ENCODE measurements at regions not wholly inside any gene's neighbourhood (a gene's known extent, or its start where the extent isn't known, plus 50 kb on each side); places are given as distances from the start of the nearest gene placed in this dataset.
A peak's percentile ranks its signal among the peaks of the same experiment; 100 is the strongest.

- TF ChIP-seq JUND (IDR thresholded peaks at IDR 0.05; ENCODE audit: low read depth), result no peak
- DNase-seq (ENCODE audit: low read depth in 1 of 2, low spot score in 1 of 2), result no peak
- in situ Hi-C loops (cut with HindIII; ENCODE audit: low pct_unique_long_range_greater_than_20kb, low sequenced_read_pairs), result no loop called here
Measured at GRCh38 chr18:76688724-76689472, 133.5 kb upstream of the ZNF236 start.

GRCh38 chr18:76687304-76687962, 134.9 kb upstream of the ZNF236 start:
- peak in 1 of 2 experiments; percentile 44 for DNase-seq (ENCODE audit: low read depth in 1 of 2, low spot score in 1 of 2)
- TF ChIP-seq JUND (IDR thresholded peaks at IDR 0.05; ENCODE audit: low read depth), result no peak
- in situ Hi-C loops (cut with HindIII; ENCODE audit: low pct_unique_long_range_greater_than_20kb, low sequenced_read_pairs), result no loop called here

GRCh38 chr18:76686737-76687231, 135.6 kb upstream of the ZNF236 start:
- in situ Hi-C loops (cut with HindIII; ENCODE audit: low pct_unique_long_range_greater_than_20kb, low sequenced_read_pairs), result no loop called here
- DNase-seq (ENCODE audit: low read depth in 1 of 2, low spot score in 1 of 2), result peak; percentile 65 to 77
- TF ChIP-seq JUND (IDR thresholded peaks at IDR 0.05; ENCODE audit: low read depth), result no peak

GRCh38 chr18:76685860-76686259, 136.5 kb upstream of the ZNF236 start:
- in situ Hi-C loops (cut with HindIII; ENCODE audit: low pct_unique_long_range_greater_than_20kb, low sequenced_read_pairs), result no loop called here
- TF ChIP-seq JUND (IDR thresholded peaks at IDR 0.05; ENCODE audit: low read depth), result no peak
- no peak for DNase-seq (ENCODE audit: low read depth in 1 of 2, low spot score in 1 of 2)

GRCh38 chr18:76685402-76685801, 137.0 kb upstream of the ZNF236 start:
- TF ChIP-seq JUND (IDR thresholded peaks at IDR 0.05; ENCODE audit: low read depth), result no peak
- in situ Hi-C loops (cut with HindIII; ENCODE audit: low pct_unique_long_range_greater_than_20kb, low sequenced_read_pairs), result no loop called here
- DNase-seq (ENCODE audit: low read depth in 1 of 2, low spot score in 1 of 2), result no peak

- in situ Hi-C loops (cut with HindIII; ENCODE audit: low pct_unique_long_range_greater_than_20kb, low sequenced_read_pairs), result no loop called here
- no peak for TF ChIP-seq JUND (IDR thresholded peaks at IDR 0.05; ENCODE audit: low read depth)
- no peak for DNase-seq (ENCODE audit: low read depth in 1 of 2, low spot score in 1 of 2)
Measured at GRCh38 chr18:76684265-76684664, 138.1 kb upstream of the ZNF236 start.

- no peak for DNase-seq (ENCODE audit: low read depth in 1 of 2, low spot score in 1 of 2)
- in situ Hi-C loops (cut with HindIII; ENCODE audit: low pct_unique_long_range_greater_than_20kb, low sequenced_read_pairs), result no loop called here
- no peak for TF ChIP-seq JUND (IDR thresholded peaks at IDR 0.05; ENCODE audit: low read depth)
Measured at GRCh38 chr18:76679945-76680344, 142.4 kb upstream of the ZNF236 start.

GRCh38 chr18:76679259-76679658, 143.1 kb upstream of the ZNF236 start:
- in situ Hi-C loops (cut with HindIII; ENCODE audit: low pct_unique_long_range_greater_than_20kb, low sequenced_read_pairs), result no loop called here
- TF ChIP-seq JUND (IDR thresholded peaks at IDR 0.05; ENCODE audit: low read depth), result no peak
- no peak for DNase-seq (ENCODE audit: low read depth in 1 of 2, low spot score in 1 of 2)

GRCh38 chr18:76678248-76678647, 144.1 kb upstream of the ZNF236 start:
- in situ Hi-C loops (cut with HindIII; ENCODE audit: low pct_unique_long_range_greater_than_20kb, low sequenced_read_pairs), result no loop called here
- DNase-seq (ENCODE audit: low read depth in 1 of 2, low spot score in 1 of 2), result no peak
- TF ChIP-seq JUND (IDR thresholded peaks at IDR 0.05; ENCODE audit: low read depth), result no peak

GRCh38 chr18:76674596-76674995, 147.8 kb upstream of the ZNF236 start:
- in situ Hi-C loops (cut with HindIII; ENCODE audit: low pct_unique_long_range_greater_than_20kb, low sequenced_read_pairs), result no loop called here
- TF ChIP-seq JUND (IDR thresholded peaks at IDR 0.05; ENCODE audit: low read depth), result no peak
- no peak for DNase-seq (ENCODE audit: low read depth in 1 of 2, low spot score in 1 of 2)

- in situ Hi-C loops (cut with HindIII; ENCODE audit: low pct_unique_long_range_greater_than_20kb, low sequenced_read_pairs), result no loop called here
- no peak for DNase-seq (ENCODE audit: low read depth in 1 of 2, low spot score in 1 of 2)
- TF ChIP-seq JUND (IDR thresholded peaks at IDR 0.05; ENCODE audit: low read depth), result no peak
Measured at GRCh38 chr18:76673281-76674185, 148.8 kb upstream of the ZNF236 start.

- no peak for TF ChIP-seq JUND (IDR thresholded peaks at IDR 0.05; ENCODE audit: low read depth)
- in situ Hi-C loops (cut with HindIII; ENCODE audit: low pct_unique_long_range_greater_than_20kb, low sequenced_read_pairs), result no loop called here
- no peak for DNase-seq (ENCODE audit: low read depth in 1 of 2, low spot score in 1 of 2)
Measured at GRCh38 chr18:76672627-76673026, 149.7 kb upstream of the ZNF236 start.
